ENCODE measurements at regions not wholly inside any gene's neighbourhood (a gene's known extent, or its start where the extent isn't known, plus 50 kb on each side); places are given as distances from the start of the nearest gene placed in this dataset.

DNA sequence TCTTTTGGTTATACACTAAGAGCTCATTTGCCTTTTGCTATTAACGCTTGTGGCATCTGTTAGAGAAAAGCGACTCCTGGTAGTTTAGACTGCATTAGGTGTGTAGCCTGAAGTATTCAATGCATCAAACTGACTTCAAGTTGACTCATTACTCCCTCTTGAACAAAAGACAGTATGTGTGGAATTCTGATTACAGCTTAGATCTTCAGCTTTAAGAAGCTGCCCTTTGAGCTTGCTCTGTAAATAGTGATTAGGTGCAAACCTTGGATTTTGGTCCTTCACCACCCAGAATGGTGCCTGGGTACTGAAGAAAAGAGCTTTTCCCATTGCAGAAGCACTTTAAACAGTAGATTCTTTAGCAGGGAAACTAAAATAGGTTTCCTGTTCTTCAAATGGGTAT lies 62.1 kb downstream of the FAT3 start:
- in situ Hi-C loops (cut with HindIII; ENCODE audit: low sequenced_read_pairs) = no loop called here
- no peak overlapping the region for H3K4me3 ChIP-seq (ENCODE audit: low read depth, low read length)
- no peak for DNase-seq (ENCODE audit: low read depth, low spot score)
- no peak for TF ChIP-seq CTCF (IDR thresholded peaks at IDR 0.05; ENCODE audit: low read depth, low read length)

- peak; percentile 41 for DNase-seq (ENCODE audit: low read depth, low spot score)
- in situ Hi-C loops (cut with HindIII; ENCODE audit: low sequenced_read_pairs) = no loop called here
These were observed 70.8 kb downstream of the FAT3 start for GRCh38 chr11:92295175-92296137.

DNA sequence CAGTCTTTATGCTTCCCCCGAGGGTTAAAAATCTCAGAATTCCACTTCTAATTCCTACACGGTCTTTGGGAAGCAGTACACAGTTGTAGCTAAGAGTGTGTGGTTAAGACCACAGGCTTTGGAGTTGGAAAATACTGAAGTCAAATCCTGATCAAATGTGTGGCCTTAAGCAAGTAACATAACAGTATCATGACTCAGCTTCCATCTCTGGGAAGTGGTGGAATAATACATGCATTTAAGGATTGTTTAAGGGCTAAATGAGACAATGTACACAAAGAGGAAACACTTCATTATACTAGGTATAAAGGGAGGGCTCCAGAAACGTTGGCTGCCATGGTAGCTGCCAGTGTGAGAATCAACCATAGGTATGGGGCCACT lies 71.5 kb downstream of the FAT3 start:
- H3K4me3 ChIP-seq (ENCODE audit: low read depth, low read length) = no peak overlapping the region
- no peak for TF ChIP-seq CTCF (IDR thresholded peaks at IDR 0.05; ENCODE audit: low read depth, low read length)
- DNase-seq (ENCODE audit: low read depth, low spot score) = peak; percentile 61
- in situ Hi-C loops (cut with HindIII; ENCODE audit: low sequenced_read_pairs) = no loop called here

More at GRCh38 chr11:92295175-92296137, 70.8 kb downstream of the FAT3 start:
- TF ChIP-seq CTCF (IDR thresholded peaks at IDR 0.05; ENCODE audit: low read depth, low read length) = no peak
- H3K4me3 ChIP-seq (ENCODE audit: low read depth, low read length) = no peak overlapping the region

GRCh38 chr11:92297567-92298553 lies 73.2 kb downstream of the FAT3 start:
- in situ Hi-C loops (cut with HindIII; ENCODE audit: low sequenced_read_pairs) = no loop called here
- H3K4me3 ChIP-seq (ENCODE audit: low read depth, low read length) = no peak overlapping the region
- no peak for TF ChIP-seq CTCF (IDR thresholded peaks at IDR 0.05; ENCODE audit: low read depth, low read length)
- DNase-seq (ENCODE audit: low read depth, low spot score) = no peak

DNA sequence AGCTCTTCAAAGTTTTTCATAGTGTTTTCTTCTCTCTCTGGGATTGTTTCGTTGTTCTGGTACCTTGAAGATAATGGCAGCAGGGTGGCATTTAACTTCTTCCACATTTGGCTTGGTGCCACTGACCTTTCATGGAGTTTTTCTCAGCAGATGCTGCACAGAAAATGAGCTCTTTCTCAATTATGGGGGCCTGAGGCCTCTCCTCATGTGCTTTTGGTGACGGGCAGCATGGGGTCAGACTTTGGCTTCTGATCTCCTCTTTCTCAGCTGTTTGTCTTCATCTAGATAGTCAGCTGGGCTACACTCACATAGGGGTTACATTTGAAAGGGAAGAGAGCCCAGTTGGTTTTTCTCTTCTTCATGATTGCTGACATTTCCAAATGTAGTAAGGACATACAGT lies 76.3 kb downstream of the FAT3 start:
- in situ Hi-C loops (cut with HindIII; ENCODE audit: low sequenced_read_pairs) = no loop called here
- no peak for DNase-seq (ENCODE audit: low read depth, low spot score)
- no peak for TF ChIP-seq CTCF (IDR thresholded peaks at IDR 0.05; ENCODE audit: low read depth, low read length)
- no peak overlapping the region for H3K4me3 ChIP-seq (ENCODE audit: low read depth, low read length)

- peak; percentile 65 for DNase-seq (ENCODE audit: low read depth, low spot score)
- no peak for TF ChIP-seq CTCF (IDR thresholded peaks at IDR 0.05; ENCODE audit: low read depth, low read length)
- H3K4me3 ChIP-seq (ENCODE audit: low read depth, low read length) = no peak overlapping the region
- in situ Hi-C loops (cut with HindIII; ENCODE audit: low sequenced_read_pairs) = no loop called here
These were observed 78.2 kb downstream of the FAT3 start for GRCh38 chr11:92302770-92303169.

All from astrocyte of the spinal cord (primary cell).